BE2C (cell line): ENCODE measurements at regions not wholly inside any gene's neighbourhood (a gene's known extent, or its start where the extent isn't known, plus 50 kb on each side); places are given as distances from the start of the nearest gene placed in this dataset.
"Not testable (repeated sequence)": the region's sequence is repeated elsewhere in the genome, so short reads cannot be mapped to it uniquely, and the experiment has no call there.

Experiments used
- DNase-seq: peaks from one replicate; pipeline ENCODE4 v3.0.0-alpha.2; 2020
- H3K27me3 ChIP-seq: fragments of 250-450 bp; sonication (Bioruptor Pico); 2 replicates; pipeline ENCODE4 v1.5.1; 2020; ENCODE audit warnings: mild to moderate bottlenecking
- H3K36me3 ChIP-seq: fragments of 250-450 bp; sonication (Bioruptor Pico); 2 replicates; pipeline ENCODE4 v1.5.1; 2020; ENCODE audit warnings: mild to moderate bottlenecking
- H3K4me1 ChIP-seq: fragments of 250-450 bp; sonication (Bioruptor Pico); 2 replicates; pipeline ENCODE4 v1.5.1; 2020
- H3K4me3 ChIP-seq: 2 replicates; pipeline ENCODE4 v1.5.1; 2011; ENCODE audit warnings: low read depth, low read length
- H3K9me3 ChIP-seq: fragments of 250-450 bp; sonication (Bioruptor Pico); 2 replicates; pipeline ENCODE4 v1.5.1; 2020
- CTCF ChIP-seq: IDR thresholded peaks from 2 replicates; pipeline ENCODE4 v1.5.1; 2012; ENCODE audit warnings: mild to moderate bottlenecking, low read depth, low read length

- H3K36me3 ChIP-seq: no peaks in the 10 kb centered on the region
- TF ChIP-seq CTCF: no peak
- no peaks in the 10 kb centered on the region for H3K9me3 ChIP-seq
- no peak for DNase-seq
- no peak overlapping the region for H3K4me3 ChIP-seq
- H3K4me1 ChIP-seq: no peaks in the 10 kb centered on the region
- H3K27me3 ChIP-seq: no peaks in the 10 kb centered on the region
Measured at GRCh38 chr11:38759394-38759793, 2161.4 kb upstream of the RAG2 start.

- Histone ChIP-seq H3K4me3 (no peak overlapping the region), H3K36me3 (no peaks in the 10 kb centered on the region)
- TF ChIP-seq CTCF: no peak
Measured at GRCh38 chr11:38756537-38756936, 2158.5 kb upstream of the RAG2 start.

GRCh38 chr11:38751421-38751820 lies 2153.4 kb upstream of the RAG2 start:
- Histone ChIP-seq H3K4me3 (no peak overlapping the region), H3K9me3 (no peaks in the 10 kb centered on the region), H3K36me3 (no peaks in the 10 kb centered on the region), H3K27me3 (no peaks in the 10 kb centered on the region), H3K4me1 (no peaks in the 10 kb centered on the region)
- no peak for DNase-seq
- no peak for TF ChIP-seq CTCF

More at GRCh38 chr11:38756537-38756936, 2158.5 kb upstream of the RAG2 start:
- H3K4me1 ChIP-seq: no peaks in the 10 kb centered on the region
- DNase-seq: no peak
- no peaks in the 10 kb centered on the region for H3K9me3 ChIP-seq
- no peaks in the 10 kb centered on the region for H3K27me3 ChIP-seq

GRCh38 chr11:38746516-38746915 lies 2148.5 kb upstream of the RAG2 start:
- not testable (repeated sequence) for H3K4me3 ChIP-seq, H3K36me3 ChIP-seq, H3K4me1 ChIP-seq, DNase-seq, H3K27me3 ChIP-seq, H3K9me3 ChIP-seq

- DNase-seq: no peak
- TF ChIP-seq CTCF: no peak
- Histone ChIP-seq H3K4me3 (no peak overlapping the region), H3K9me3 (no peaks in the 10 kb centered on the region), H3K4me1 (no peaks in the 10 kb centered on the region), H3K36me3 (no peaks in the 10 kb centered on the region), H3K27me3 (no peaks in the 10 kb centered on the region)
Measured at GRCh38 chr11:38723361-38723760, 2125.3 kb upstream of the RAG2 start.

- DNase-seq: no peak
- no peaks in the 10 kb centered on the region for H3K27me3 ChIP-seq
- H3K4me1 ChIP-seq: no peaks in the 10 kb centered on the region
- TF ChIP-seq CTCF: no peak
- H3K36me3 ChIP-seq: no peaks in the 10 kb centered on the region
- no peaks in the 10 kb centered on the region for H3K9me3 ChIP-seq
- no peak overlapping the region for H3K4me3 ChIP-seq
Measured at GRCh38 chr11:38721586-38722315, 2123.7 kb upstream of the RAG2 start.

GRCh38 chr11:38718659-38719058 lies 2120.6 kb upstream of the RAG2 start:
- no peak overlapping the region for H3K4me3 ChIP-seq
- H3K27me3 ChIP-seq: no peaks in the 10 kb centered on the region
- no peaks in the 10 kb centered on the region for H3K9me3 ChIP-seq
- H3K36me3 ChIP-seq: no peaks in the 10 kb centered on the region
- no peak for DNase-seq
- no peak for TF ChIP-seq CTCF
- 0 out of 2 replicates have a peak, but pooled peaks cover 3% of the 10 kb centered on the region for H3K4me1 ChIP-seq
